Vagina (tissue), 2 donors: ENCODE measurements at regions not wholly inside any gene's neighbourhood (a gene's known extent, or its start where the extent isn't known, plus 50 kb on each side); places are given as distances from the start of the nearest gene placed in this dataset.

Source experiments
- CTCF ChIP-seq, 3 experiments: fragments of 450-650 bp in 2 of 3; fragments of 200-600 bp in 1 of 3; sonication (generic) in 1 of 3; IDR thresholded peaks; one replicate each; pipeline ENCODE4 v1.5.1; 2017 to 2019; ENCODE audit warnings: antibody characterized with exemption in 3 of 3, mild to moderate bottlenecking in 2 of 3, moderate library complexity in 2 of 3
- POLR2A ChIP-seq, 2 donors: fragments of 450-650 bp; IDR thresholded peaks; one replicate each; pipeline ENCODE4 v1.6.1; 2017; ENCODE audit warnings: antibody characterized with exemption in 2 of 2, mild to moderate bottlenecking in 2 of 2, moderate library complexity in 2 of 2

- TF ChIP-seq CTCF (IDR thresholded peaks at IDR 0.05) (no peak), POLR2A (IDR thresholded peaks at IDR 0.05) (no peak)
Measured at GRCh38 chr19:16003391-16003790, 54.6 kb downstream of the OR10H4 start.
